GM18519 (cell line): ENCODE measurements at regions not wholly inside any gene's neighbourhood (a gene's known extent, or its start where the extent isn't known, plus 50 kb on each side); places are given as distances from the start of the nearest gene placed in this dataset.

ENCODE experiments used
- ATAC-seq: cut with Tn5 transposase; IDR thresholded peaks from one replicate; pipeline ENCODE4 v1.9.1; 2021; ENCODE audit warnings: mild to moderate bottlenecking, moderate library complexity; ENCODE audit not compliant: unreplicated experiment, low FRiP score

GRCh38 chr9:117775591-117775990, 71.4 kb downstream of the TLR4 start:
- ATAC-seq: no peak

GRCh38 chr9:117777823-117778222, 73.6 kb downstream of the TLR4 start:
- ATAC-seq: peak; percentile 40

- ATAC-seq: no peak
Observed at GRCh38 chr9:117779760-117780159, 75.6 kb downstream of the TLR4 start.

DNA sequence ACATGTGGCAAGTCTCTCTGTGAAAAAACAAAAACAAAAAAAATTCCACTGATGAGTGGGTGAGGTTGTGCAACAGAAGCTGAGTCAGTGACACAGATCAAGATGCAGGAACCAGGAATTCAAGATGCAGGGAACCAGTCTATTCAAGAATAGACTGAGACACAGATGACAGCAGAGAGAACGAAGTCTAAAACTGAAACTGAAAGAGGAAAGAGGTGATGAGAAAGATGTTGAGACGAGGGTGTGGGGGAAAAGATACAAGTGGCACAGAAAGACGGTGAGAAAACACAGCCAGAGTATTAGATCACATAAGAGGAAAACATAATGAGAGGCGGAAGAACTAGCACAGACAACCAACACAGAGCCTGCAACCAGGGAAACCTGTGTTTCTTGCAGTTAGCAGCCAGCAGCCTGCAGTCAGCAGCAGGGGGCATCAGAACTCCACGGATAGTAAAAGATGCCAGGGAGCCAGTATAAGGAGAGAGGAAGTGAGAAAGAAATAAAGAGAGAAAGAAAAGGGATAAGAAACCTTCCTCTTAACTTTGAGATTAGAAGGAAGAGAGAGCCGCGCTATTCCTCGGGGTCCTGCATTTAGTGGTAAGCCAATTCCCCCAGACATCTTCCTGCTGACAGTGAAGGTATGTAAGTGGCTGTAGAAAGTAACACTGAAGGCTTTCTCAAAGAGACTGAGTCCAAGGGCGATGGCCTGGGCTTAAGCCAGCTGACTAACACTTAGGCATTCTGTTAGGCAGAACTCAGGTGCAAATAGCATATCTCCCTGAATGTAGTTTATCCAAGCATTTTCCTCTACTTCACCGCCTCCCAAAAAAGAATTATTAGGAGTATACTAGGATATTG, 79.0 kb downstream of the TLR4 start:
- peak; percentile 68 for ATAC-seq

DNA sequence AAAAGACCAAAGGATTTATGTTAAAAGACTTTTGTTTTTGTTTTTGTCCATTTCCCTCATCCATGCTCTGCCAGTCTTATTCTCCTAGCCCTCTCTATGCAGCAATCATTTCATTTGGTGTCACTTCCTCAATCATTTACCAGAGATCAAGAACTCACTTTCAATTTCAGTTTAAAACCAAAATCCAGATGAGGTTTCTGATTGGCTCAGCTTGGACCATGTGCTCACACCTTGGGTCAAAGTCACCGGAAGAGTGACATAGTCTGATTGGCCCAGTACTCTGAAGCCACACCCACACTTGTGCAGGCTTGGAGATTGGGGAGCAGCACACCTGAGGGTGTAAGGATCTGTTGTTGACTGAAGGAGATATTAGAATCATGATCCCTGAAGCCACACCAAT, 79.6 kb downstream of the TLR4 start:
- ATAC-seq: peak; percentile 77

GRCh38 chr9:117784996-117785395, 80.8 kb downstream of the TLR4 start:
- ATAC-seq: no peak

- ATAC-seq: no peak
Observed at GRCh38 chr9:117787746-117788145, 83.5 kb downstream of the TLR4 start.

- ATAC-seq: no peak
Observed at GRCh38 chr9:117795271-117795670, 91.1 kb downstream of the TLR4 start.

GRCh38 chr9:117796681-117797080, 92.5 kb downstream of the TLR4 start:
- no peak for ATAC-seq

- ATAC-seq: no peak
Observed at GRCh38 chr9:117800389-117800788, 96.2 kb downstream of the TLR4 start.

GRCh38 chr9:117809751-117810150, 105.5 kb downstream of the TLR4 start:
- ATAC-seq: no peak

GRCh38 chr9:117815315-117815714, 111.1 kb downstream of the TLR4 start:
- peak; percentile 85 for ATAC-seq

- no peak for ATAC-seq
Observed at GRCh38 chr9:117815948-117816347, 111.7 kb downstream of the TLR4 start.

DNA sequence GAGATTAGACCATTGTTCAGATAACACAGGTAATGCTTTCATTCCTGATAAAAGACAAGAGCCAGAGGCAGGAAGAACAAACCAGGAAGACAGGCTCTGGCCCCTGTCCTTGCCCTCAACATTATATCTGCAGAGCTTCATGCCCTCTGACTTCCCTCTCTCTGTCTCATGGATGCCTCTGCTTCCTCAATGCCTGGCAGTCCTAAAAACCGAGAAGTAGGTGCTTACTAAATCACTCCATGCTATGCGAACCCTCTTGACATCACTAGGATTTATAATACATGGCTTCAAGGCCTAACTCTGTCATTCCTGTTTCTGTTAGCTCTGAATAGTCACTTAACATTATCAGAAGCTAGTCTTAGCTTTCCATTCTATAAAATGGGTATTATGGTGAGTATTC, 117.8 kb downstream of the TLR4 start:
- ATAC-seq: no peak

GRCh38 chr9:117823576-117823975, 119.4 kb downstream of the TLR4 start:
- no peak for ATAC-seq

GRCh38 chr9:117825609-117826347, 121.6 kb downstream of the TLR4 start:
- ATAC-seq: peak; percentile 96

- no peak for ATAC-seq
Observed at GRCh38 chr9:117826837-117827236, 122.6 kb downstream of the TLR4 start.

- ATAC-seq: no peak
Observed at GRCh38 chr9:117827456-117827855, 123.3 kb downstream of the TLR4 start.

- ATAC-seq: no peak
Observed at GRCh38 chr9:117828466-117828865, 124.3 kb downstream of the TLR4 start.

GRCh38 chr9:117835798-117836197, 131.6 kb downstream of the TLR4 start:
- peak; percentile 99 for ATAC-seq

DNA sequence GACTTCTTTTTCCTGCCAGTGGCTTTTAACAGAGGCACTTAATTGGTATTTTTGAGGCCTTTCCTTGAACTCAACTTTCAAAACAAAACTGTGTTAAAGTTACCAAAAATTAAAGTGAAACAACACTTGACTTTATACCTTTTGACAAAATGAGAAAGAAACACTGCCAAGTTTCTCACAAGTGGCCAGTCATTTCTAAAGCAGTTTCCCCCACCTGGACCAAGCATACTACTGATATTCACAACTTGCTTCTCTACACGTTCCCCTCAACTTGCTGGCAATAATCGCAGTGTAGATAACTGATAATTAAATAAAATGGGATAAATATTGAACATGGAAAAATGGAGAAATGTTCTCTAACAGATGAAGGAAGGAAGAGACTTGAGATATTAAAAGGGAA, 135.7 kb downstream of the TLR4 start:
- ATAC-seq: no peak
